B cell (primary cell): ENCODE measurements at regions not wholly inside any gene's neighbourhood (a gene's known extent, or its start where the extent isn't known, plus 50 kb on each side); places are given as distances from the start of the nearest gene placed in this dataset.

Source experiments
- ATAC-seq: fragments of 200-7000 bp; cut with Tn5 transposase; one replicate; pipeline ENCODE4 v1.10.0; 2021; ENCODE audit warnings: low read depth, mild to moderate bottlenecking, moderate number of reproducible peaks, moderate library complexity
- CTCF ChIA-PET: fragments of 350-600 bp; sonication (Branson Sonifier 250); formaldehyde crosslinking; loops from one replicate; lab custom pipeline; 2021; ENCODE audit warnings: antibody characterized with exemption, inconsistent platforms; lab: Charles Lee
- POLR2A ChIA-PET: fragments of 350-600 bp; sonication (Branson Sonifier 250); formaldehyde crosslinking; loops from one replicate; lab custom pipeline; 2021; ENCODE audit warnings: antibody characterized with exemption; lab: Charles Lee
- DNase-seq: peaks from one replicate; pipeline ENCODE4 v3.0.0; 2013
- H2AFZ ChIP-seq: 2 replicates; pipeline ENCODE4 v1.6.1; 2012; ENCODE audit warnings: mild to moderate bottlenecking, low read depth, low read length; ENCODE audit not compliant: insufficient read depth, poor library complexity, severe bottlenecking
- H3K27ac ChIP-seq, 2 donors: 1 replicate in 1 of 2; 2 replicates in 1 of 2; pipeline ENCODE4 v1.5.1; 2012 to 2013; ENCODE audit warnings: low read length in 2 of 2, mild to moderate bottlenecking in 2 of 2, moderate library complexity in 1 of 2
- H3K27me3 ChIP-seq, 4 experiments: fragments of 200-600 bp in 1 of 4; sonication (generic) in 1 of 4; replicated peaks in 1 of 4; 1 replicate in 2 of 4; 2 replicates in 2 of 4; pipeline versions ENCODE4 v1.6.1 to v1.7.0; 2013 to 2016; ENCODE audit warnings: low read length in 3 of 4, mild to moderate bottlenecking in 2 of 4, mixed read lengths in 1 of 4, moderate library complexity in 1 of 4; ENCODE audit not compliant: insufficient read depth in 4 of 4, control insufficient read depth in 3 of 4; ENCODE audit errors: control extremely low read depth in 1 of 4
- H3K36me3 ChIP-seq, 2 experiments: replicated peaks in 1 of 2; 1 replicate in 1 of 2; 2 replicates in 1 of 2; pipeline versions ENCODE4 v1.6.1 to v1.7.1; 2013; ENCODE audit warnings: low read length in 1 of 2; ENCODE audit not compliant: insufficient read depth in 2 of 2, control insufficient read depth in 1 of 2; ENCODE audit errors: control extremely low read depth in 1 of 2, extremely low read depth in 1 of 2
- H3K4me1 ChIP-seq, 2 donors: fragments of 200-600 bp in 1 of 2; sonication (generic) in 1 of 2; 1 replicate in 1 of 2; 2 replicates in 1 of 2; pipeline versions ENCODE4 v1.5.1 to v1.6.1; 2013 to 2017; ENCODE audit warnings: low read length in 2 of 2; ENCODE audit not compliant: control insufficient read depth in 2 of 2, insufficient read depth in 2 of 2
- H3K4me2 ChIP-seq: replicated peaks from 2 replicates; pipeline ENCODE3; 2012; ENCODE audit warnings: mild to moderate bottlenecking, low read depth, low read length; ENCODE audit not compliant: poor library complexity, severe bottlenecking
- H3K4me3 ChIP-seq, 5 experiments: fragments of 200-600 bp in 1 of 5; sonication (generic) in 1 of 5; 1 replicate in 3 of 5; 2 replicates in 2 of 5; pipeline versions ENCODE4 v1.5.1 to v1.7.0; 2011 to 2016; ENCODE audit warnings: low read length in 4 of 5, mild to moderate bottlenecking in 4 of 5, low read depth in 2 of 5, control low read depth in 1 of 5, moderate library complexity in 1 of 5; ENCODE audit not compliant: insufficient read depth in 1 of 5; ENCODE audit errors: control extremely low read depth in 1 of 5, extremely low read depth in 1 of 5
- H3K79me2 ChIP-seq: fragments of 200-600 bp; sonication (generic); one replicate; pipeline ENCODE4 v1.6.0; 2016; ENCODE audit warnings: low read length; ENCODE audit not compliant: control insufficient read depth, insufficient read depth
- H3K9ac ChIP-seq: fragments of 200-600 bp; sonication (generic); 2 replicates; pipeline ENCODE4 v1.6.1; 2017; ENCODE audit warnings: mild to moderate bottlenecking, low read length, moderate library complexity
- H3K9me3 ChIP-seq, 3 donors: one replicate each; pipeline versions ENCODE4 v1.6.1 to v1.7.1; 2013; ENCODE audit warnings: low read length in 2 of 3; ENCODE audit not compliant: control insufficient read depth in 2 of 3, insufficient read depth in 1 of 3; ENCODE audit errors: control extremely low read depth in 1 of 3
- H4K20me1 ChIP-seq: 2 replicates; pipeline ENCODE4 v1.6.0; 2012; ENCODE audit warnings: mild to moderate bottlenecking, low read length; ENCODE audit not compliant: insufficient read depth, control insufficient read depth, poor library complexity, severe bottlenecking
- H3K27ac Mint-ChIP-seq: one replicate; pipeline ENCODE4 v1.8.0; 2021; ENCODE audit warnings: mixed read lengths
- H3K27me3 Mint-ChIP-seq: one replicate; pipeline ENCODE4 v1.8.0; 2021; ENCODE audit warnings: mixed read lengths
- H3K4me1 Mint-ChIP-seq: one replicate; pipeline ENCODE4 v1.8.0; 2021; ENCODE audit warnings: mixed read lengths
- H3K4me3 Mint-ChIP-seq: one replicate; pipeline ENCODE4 v1.8.0; 2021; ENCODE audit warnings: mixed read lengths
- H3K9me3 Mint-ChIP-seq: one replicate; pipeline ENCODE4 v1.8.0; 2022; ENCODE audit warnings: mixed read lengths; ENCODE audit not compliant: insufficient read depth
- EZH2 ChIP-seq: IDR thresholded peaks from 2 replicates; pipeline ENCODE4 v1.6.1; 2012; ENCODE audit warnings: borderline replicate concordance, low read depth, mild to moderate bottlenecking, moderate library complexity, low read length; ENCODE audit not compliant: insufficient read depth, poor library complexity, severe bottlenecking
- WGBS: methylation state at CpG from one replicate; pipeline ENCODE4 v1.1.5; 2013; ENCODE audit warnings: missing lambda C conversion rate; ENCODE audit not compliant: insufficient coverage; 5-methylcytosine and 5-hydroxymethylcytosine counted together
- intact Hi-C: fragments of 100-400 bp; cut with micrococcal nuclease; formaldehyde crosslinking; loops from one replicate; pipeline ENCODE4 v1.10.0; 2022
- TF ChIP-seq, protein P1 (sequence below): fragments of 200-600 bp; IDR thresholded peaks from one replicate; pipeline ENCODE4 v1.8.0; 2022; ENCODE audit warnings: antibody characterized with exemption, mild to moderate bottlenecking

DNA sequence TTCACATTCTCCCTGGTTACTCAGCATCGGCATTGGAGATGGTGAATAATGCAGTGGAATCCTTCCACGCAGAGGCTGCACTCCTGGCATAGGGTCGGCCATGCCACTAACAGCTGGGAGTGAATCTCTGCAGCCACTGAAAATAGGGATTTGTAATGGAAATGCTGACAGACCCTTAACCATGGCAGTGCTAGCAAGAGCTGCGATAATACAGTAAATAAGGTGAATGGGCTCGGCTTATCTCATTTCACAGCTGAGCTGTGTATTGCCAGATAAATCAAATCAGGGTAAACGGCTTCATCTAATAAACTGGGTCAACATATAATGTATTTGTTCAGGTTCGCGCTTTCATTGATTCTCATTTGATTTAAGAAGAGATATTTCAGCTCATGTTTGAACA, 156.8 kb downstream of the SLC35B3 start:
- Mint-ChIP-seq H3K27ac (no peak overlapping the region), H3K9me3 (no peaks in the 10 kb centered on the region), H3K4me3 (no peak overlapping the region), H3K4me1 (no peaks in the 10 kb centered on the region), H3K27me3 (no peaks in the 10 kb centered on the region)
- TF ChIP-seq EZH2 = no peak
- TF ChIP-seq, protein P1, sequence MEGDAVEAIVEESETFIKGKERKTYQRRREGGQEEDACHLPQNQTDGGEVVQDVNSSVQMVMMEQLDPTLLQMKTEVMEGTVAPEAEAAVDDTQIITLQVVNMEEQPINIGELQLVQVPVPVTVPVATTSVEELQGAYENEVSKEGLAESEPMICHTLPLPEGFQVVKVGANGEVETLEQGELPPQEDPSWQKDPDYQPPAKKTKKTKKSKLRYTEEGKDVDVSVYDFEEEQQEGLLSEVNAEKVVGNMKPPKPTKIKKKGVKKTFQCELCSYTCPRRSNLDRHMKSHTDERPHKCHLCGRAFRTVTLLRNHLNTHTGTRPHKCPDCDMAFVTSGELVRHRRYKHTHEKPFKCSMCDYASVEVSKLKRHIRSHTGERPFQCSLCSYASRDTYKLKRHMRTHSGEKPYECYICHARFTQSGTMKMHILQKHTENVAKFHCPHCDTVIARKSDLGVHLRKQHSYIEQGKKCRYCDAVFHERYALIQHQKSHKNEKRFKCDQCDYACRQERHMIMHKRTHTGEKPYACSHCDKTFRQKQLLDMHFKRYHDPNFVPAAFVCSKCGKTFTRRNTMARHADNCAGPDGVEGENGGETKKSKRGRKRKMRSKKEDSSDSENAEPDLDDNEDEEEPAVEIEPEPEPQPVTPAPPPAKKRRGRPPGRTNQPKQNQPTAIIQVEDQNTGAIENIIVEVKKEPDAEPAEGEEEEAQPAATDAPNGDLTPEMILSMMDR = no peak
- CTCF ChIA-PET = no interaction called here
- POLR2A ChIA-PET = no interaction called here
- H3K4me3 ChIP-seq = no peak overlapping the region
- peaks cover 0 to 7% (median 0%) of the 10 kb centered on the region in 3 donors for H3K9me3 ChIP-seq
- H4K20me1 ChIP-seq = no peaks in the 10 kb centered on the region
- WGBS = 98% methylated on average over 4 of the region's 8 CpGs
- ATAC-seq = no peak
- no peaks in the 10 kb centered on the region for H3K36me3 ChIP-seq
- H3K27me3 ChIP-seq = no peaks in the 10 kb centered on the region
- H3K4me1 ChIP-seq = no peaks in the 10 kb centered on the region
- H3K4me2 ChIP-seq = no peak overlapping the region
- no peak for DNase-seq
- H3K79me2 ChIP-seq = no peaks in the 10 kb centered on the region
- no peak overlapping the region for H3K27ac ChIP-seq
- intact Hi-C loops = no loop called here
- no peak overlapping the region for H2AFZ ChIP-seq
- no peak overlapping the region for H3K9ac ChIP-seq

GRCh38 chr6:8277769-8278168, 157.6 kb downstream of the SLC35B3 start:
- WGBS = 28% methylated on average over 6 of the region's 7 CpGs
- H3K36me3 ChIP-seq = no peaks in the 10 kb centered on the region
- intact Hi-C loops = no loop called here
- TF ChIP-seq, protein P1 = no peak
- TF ChIP-seq EZH2 = no peak
- no peak overlapping the region for H3K4me3 Mint-ChIP-seq
- no peaks in the 10 kb centered on the region for H3K4me1 Mint-ChIP-seq
- no peaks in the 10 kb centered on the region for H3K27me3 Mint-ChIP-seq
- DNase-seq (no peak), ATAC-seq (no peak)
- POLR2A ChIA-PET = no interaction called here
- H3K9me3 ChIP-seq = peaks cover 0 to 7% (median 0%) of the 10 kb centered on the region in 3 donors
- no peak overlapping the region for H2AFZ ChIP-seq
- no peak overlapping the region for H3K27ac Mint-ChIP-seq
- no peak overlapping the region for H3K27ac ChIP-seq
- no peaks in the 10 kb centered on the region for H3K27me3 ChIP-seq
- H4K20me1 ChIP-seq = no peaks in the 10 kb centered on the region
- H3K9me3 Mint-ChIP-seq = no peaks in the 10 kb centered on the region
- CTCF ChIA-PET = no interaction called here
- H3K4me2 ChIP-seq = no peak overlapping the region
- no peaks in the 10 kb centered on the region for H3K79me2 ChIP-seq
- H3K4me3 ChIP-seq = no peak overlapping the region
- no peak overlapping the region for H3K9ac ChIP-seq
- no peaks in the 10 kb centered on the region for H3K4me1 ChIP-seq
